Fibroblast of mammary gland (primary cell): ENCODE measurements at regions not wholly inside any gene's neighbourhood (a gene's known extent, or its start where the extent isn't known, plus 50 kb on each side); places are given as distances from the start of the nearest gene placed in this dataset.

Experiments used
- DNase-seq: peaks from one replicate; pipeline ENCODE4 v3.0.0-alpha.2; 2010; ENCODE audit warnings: low read depth
- H3K4me3 ChIP-seq: 2 replicates; pipeline ENCODE4 v1.5.1; 2011; ENCODE audit warnings: low read depth, mild to moderate bottlenecking, low read length, moderate library complexity; ENCODE audit not compliant: control insufficient read depth
- CTCF ChIP-seq: conservative IDR thresholded peaks from 2 replicates; pipeline ENCODE4 v1.5.1; 2011; ENCODE audit warnings: low read depth, low read length, inconsistent platforms; ENCODE audit not compliant: control insufficient read depth, insufficient read depth

DNA sequence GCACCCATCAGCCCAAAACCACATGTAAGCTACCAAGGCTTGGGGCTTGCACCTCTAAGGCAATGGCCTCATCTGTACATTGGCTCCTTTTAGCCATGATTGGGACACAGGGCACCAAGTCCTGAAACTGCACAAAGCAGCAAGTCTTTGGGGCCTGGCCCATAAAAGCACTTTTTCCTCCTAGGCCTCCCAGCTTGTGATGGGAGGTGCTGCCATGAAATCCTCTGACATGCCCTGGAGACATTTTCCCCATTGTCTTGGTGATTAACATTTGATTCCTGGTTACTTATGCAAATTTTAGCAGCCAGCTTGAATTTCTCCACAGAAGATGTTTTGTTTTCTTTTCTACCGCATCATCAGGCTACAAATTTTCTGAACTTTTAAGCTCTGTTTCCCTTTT is 58.5 kb upstream of the PABPC4L start:
- DNase-seq, result no peak
- no peak for TF ChIP-seq CTCF
- H3K4me3 ChIP-seq, result no peak overlapping the region
